HL-60 (cell line): ENCODE measurements at regions not wholly inside any gene's neighbourhood (a gene's known extent, or its start where the extent isn't known, plus 50 kb on each side); places are given as distances from the start of the nearest gene placed in this dataset.

Experiments used
- DNase-seq, 2 experiments: peaks; one replicate each; pipeline ENCODE4 v3.0.0-alpha.2; 2010 to 2020; ENCODE audit warnings: low read depth in 1 of 2, low spot score in 1 of 2
- H3K27ac ChIP-seq: fragments of 250-450 bp; sonication (Bioruptor Pico); replicated peaks from 2 replicates; pipeline ENCODE4 v1.5.1; 2020; ENCODE audit warnings: mild to moderate bottlenecking, moderate library complexity
- H3K27me3 ChIP-seq: fragments of 250-450 bp; sonication (Bioruptor Pico); 2 replicates; pipeline ENCODE4 v1.5.1; 2021; ENCODE audit warnings: mild to moderate bottlenecking, moderate library complexity; ENCODE audit not compliant: insufficient read depth, poor library complexity, severe bottlenecking
- H3K4me3 ChIP-seq: replicated peaks from 2 replicates; pipeline ENCODE4 v1.5.1; 2011; ENCODE audit warnings: mild to moderate bottlenecking, control low read depth, low read length; ENCODE audit not compliant: insufficient read depth
- GABPA ChIP-seq: IDR thresholded peaks from 2 replicates; pipeline ENCODE4 v1.6.1; 2012; ENCODE audit warnings: low read depth
- POLR2AphosphoS5 ChIP-seq: IDR thresholded peaks from 2 replicates; pipeline ENCODE4 v1.6.1; 2012; ENCODE audit warnings: low read depth
- SPI1 ChIP-seq: IDR thresholded peaks from 2 replicates; pipeline ENCODE4 v1.6.1; 2012; ENCODE audit warnings: low read depth, mild to moderate bottlenecking, borderline replicate concordance
- TF ChIP-seq, protein P1 (sequence below): IDR thresholded peaks from one replicate; pipeline ENCODE4 v1.5.1; 2011; ENCODE audit warnings: low read length, control low read depth, inconsistent platforms; ENCODE audit not compliant: insufficient read depth
- TF ChIP-seq, protein P2 (sequence below): IDR thresholded peaks from 2 replicates; pipeline ENCODE4 v1.6.1; 2012; ENCODE audit warnings: low read depth; ENCODE audit not compliant: insufficient replicate concordance

DNA sequence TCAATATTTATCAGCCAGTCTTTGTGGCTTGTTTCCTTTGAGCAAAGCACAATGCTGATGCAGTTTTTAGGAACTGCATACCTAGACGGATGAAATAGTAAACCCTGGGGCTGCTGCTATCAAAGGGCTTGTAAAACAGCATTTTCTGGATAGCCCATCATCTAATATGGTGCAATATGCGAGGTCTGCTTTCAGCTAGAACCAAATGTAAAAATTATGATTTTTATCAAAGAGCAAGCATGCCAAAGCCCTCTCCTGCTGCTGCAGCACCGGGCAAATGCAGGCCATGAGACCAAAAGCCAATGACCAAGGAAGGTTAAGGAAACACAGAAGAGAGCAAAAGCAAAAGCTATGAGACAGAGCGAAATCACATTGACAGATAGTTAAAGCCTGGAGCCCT lies 1000.4 kb downstream of the MAT2B start:
- Histone ChIP-seq H3K27me3 (no peaks in the 10 kb centered on the region), H3K27ac (no peak overlapping the region), H3K4me3 (no peak overlapping the region)
- no peak for DNase-seq
- TF ChIP-seq POLR2AphosphoS5 (no peak), GABPA (no peak), SPI1 (no peak)
- TF ChIP-seq, protein P1, sequence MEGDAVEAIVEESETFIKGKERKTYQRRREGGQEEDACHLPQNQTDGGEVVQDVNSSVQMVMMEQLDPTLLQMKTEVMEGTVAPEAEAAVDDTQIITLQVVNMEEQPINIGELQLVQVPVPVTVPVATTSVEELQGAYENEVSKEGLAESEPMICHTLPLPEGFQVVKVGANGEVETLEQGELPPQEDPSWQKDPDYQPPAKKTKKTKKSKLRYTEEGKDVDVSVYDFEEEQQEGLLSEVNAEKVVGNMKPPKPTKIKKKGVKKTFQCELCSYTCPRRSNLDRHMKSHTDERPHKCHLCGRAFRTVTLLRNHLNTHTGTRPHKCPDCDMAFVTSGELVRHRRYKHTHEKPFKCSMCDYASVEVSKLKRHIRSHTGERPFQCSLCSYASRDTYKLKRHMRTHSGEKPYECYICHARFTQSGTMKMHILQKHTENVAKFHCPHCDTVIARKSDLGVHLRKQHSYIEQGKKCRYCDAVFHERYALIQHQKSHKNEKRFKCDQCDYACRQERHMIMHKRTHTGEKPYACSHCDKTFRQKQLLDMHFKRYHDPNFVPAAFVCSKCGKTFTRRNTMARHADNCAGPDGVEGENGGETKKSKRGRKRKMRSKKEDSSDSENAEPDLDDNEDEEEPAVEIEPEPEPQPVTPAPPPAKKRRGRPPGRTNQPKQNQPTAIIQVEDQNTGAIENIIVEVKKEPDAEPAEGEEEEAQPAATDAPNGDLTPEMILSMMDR: no peak
- TF ChIP-seq, protein P2, sequence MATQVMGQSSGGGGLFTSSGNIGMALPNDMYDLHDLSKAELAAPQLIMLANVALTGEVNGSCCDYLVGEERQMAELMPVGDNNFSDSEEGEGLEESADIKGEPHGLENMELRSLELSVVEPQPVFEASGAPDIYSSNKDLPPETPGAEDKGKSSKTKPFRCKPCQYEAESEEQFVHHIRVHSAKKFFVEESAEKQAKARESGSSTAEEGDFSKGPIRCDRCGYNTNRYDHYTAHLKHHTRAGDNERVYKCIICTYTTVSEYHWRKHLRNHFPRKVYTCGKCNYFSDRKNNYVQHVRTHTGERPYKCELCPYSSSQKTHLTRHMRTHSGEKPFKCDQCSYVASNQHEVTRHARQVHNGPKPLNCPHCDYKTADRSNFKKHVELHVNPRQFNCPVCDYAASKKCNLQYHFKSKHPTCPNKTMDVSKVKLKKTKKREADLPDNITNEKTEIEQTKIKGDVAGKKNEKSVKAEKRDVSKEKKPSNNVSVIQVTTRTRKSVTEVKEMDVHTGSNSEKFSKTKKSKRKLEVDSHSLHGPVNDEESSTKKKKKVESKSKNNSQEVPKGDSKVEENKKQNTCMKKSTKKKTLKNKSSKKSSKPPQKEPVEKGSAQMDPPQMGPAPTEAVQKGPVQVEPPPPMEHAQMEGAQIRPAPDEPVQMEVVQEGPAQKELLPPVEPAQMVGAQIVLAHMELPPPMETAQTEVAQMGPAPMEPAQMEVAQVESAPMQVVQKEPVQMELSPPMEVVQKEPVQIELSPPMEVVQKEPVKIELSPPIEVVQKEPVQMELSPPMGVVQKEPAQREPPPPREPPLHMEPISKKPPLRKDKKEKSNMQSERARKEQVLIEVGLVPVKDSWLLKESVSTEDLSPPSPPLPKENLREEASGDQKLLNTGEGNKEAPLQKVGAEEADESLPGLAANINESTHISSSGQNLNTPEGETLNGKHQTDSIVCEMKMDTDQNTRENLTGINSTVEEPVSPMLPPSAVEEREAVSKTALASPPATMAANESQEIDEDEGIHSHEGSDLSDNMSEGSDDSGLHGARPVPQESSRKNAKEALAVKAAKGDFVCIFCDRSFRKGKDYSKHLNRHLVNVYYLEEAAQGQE: no peak

DNA sequence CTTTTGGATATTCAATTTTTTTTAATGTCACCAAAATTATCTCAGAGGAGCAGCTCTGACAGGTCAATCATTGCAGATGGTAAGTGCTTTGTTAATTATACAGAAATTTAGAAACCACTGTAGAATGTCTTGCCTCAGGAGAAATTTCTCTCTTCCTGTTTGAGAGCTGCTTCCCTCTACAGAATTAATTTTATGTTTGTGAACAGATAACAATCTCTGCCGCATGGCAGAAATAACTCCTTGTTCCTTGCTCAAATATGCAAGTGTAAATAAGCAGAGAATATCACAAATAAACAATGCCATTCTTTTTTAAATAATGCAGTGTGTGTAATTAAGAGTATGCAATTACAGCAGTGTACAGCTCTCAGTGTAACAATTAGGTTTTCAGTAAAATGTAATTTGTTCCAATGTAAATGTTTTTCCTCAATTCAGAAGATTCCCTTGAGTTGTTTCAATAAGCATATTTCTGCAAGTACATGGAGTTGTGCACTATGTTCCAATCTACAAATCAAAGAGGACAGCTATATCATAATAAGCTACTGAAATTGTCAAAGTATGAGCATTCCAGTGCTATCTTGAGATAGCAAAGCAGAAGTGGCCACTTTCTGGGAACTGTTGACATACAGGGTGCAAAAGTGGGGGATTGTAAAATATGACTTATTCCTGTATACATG lies 1012.8 kb downstream of the MAT2B start:
- TF ChIP-seq, protein P1: no peak
- TF ChIP-seq SPI1 (no peak), GABPA (no peak), POLR2AphosphoS5 (no peak)
- TF ChIP-seq, protein P2: no peak
- no peak for DNase-seq
- no peak overlapping the region for H3K27ac ChIP-seq
- no peaks in the 10 kb centered on the region for H3K27me3 ChIP-seq
- H3K4me3 ChIP-seq: no peak overlapping the region

DNA sequence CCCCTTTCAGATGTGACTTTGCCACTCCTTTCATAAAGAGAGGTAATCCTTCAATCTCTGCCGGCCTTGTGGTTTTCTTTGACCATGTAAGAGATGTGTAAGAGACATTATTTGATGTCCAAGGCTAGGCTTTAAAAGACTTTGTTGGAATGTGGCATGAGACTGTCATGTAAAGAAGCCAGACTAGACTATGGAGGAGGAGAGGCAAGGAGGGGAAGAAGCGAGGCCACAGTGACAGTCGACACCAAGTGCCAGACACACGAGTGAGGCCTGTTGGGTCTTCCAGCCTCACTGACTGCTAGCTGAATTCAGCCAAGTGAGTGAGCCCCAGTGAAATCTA lies 1013.3 kb downstream of the MAT2B start:
- Histone ChIP-seq H3K27ac (no peak overlapping the region), H3K27me3 (no peaks in the 10 kb centered on the region), H3K4me3 (no peak overlapping the region)
- DNase-seq: no peak
- TF ChIP-seq, protein P2: no peak
- TF ChIP-seq SPI1: no peak
- TF ChIP-seq, protein P1: no peak
- no peak for TF ChIP-seq GABPA
- no peak for TF ChIP-seq POLR2AphosphoS5
